Colonic mucosa (tissue), 4 donors: ENCODE measurements at regions not wholly inside any gene's neighbourhood (a gene's known extent, or its start where the extent isn't known, plus 50 kb on each side); places are given as distances from the start of the nearest gene placed in this dataset.

Source experiments
- DNase-seq: peaks from one replicate; pipeline ENCODE4 v3.0.0-alpha.2; 2020
- H3K27ac ChIP-seq: fragments of 200-600 bp; one replicate; pipeline ENCODE4 v1.8.0; 2021
- H3K27me3 ChIP-seq: fragments of 200-600 bp; one replicate; pipeline ENCODE4 v1.8.0; 2021
- H3K36me3 ChIP-seq: fragments of 200-600 bp; one replicate; pipeline ENCODE4 v1.8.0; 2021
- H3K4me1 ChIP-seq: fragments of 200-600 bp; one replicate; pipeline ENCODE4 v1.8.0; 2021; ENCODE audit warnings: mild to moderate bottlenecking
- H3K4me3 ChIP-seq: fragments of 200-600 bp; one replicate; pipeline ENCODE4 v1.8.0; 2021
- H3K9ac ChIP-seq, 2 donors: one replicate each; pipeline ENCODE4 v1.7.0; 2013; ENCODE audit warnings: control low read depth in 2 of 2, low read depth in 2 of 2, low read length in 2 of 2
- H3K9me3 ChIP-seq: fragments of 200-600 bp; one replicate; pipeline ENCODE4 v1.8.0; 2021
- intact Hi-C: fragments of 100-400 bp; cut with DNase I; formaldehyde crosslinking; loops from one replicate; pipeline ENCODE4 v1.14.1; 2022
- TF ChIP-seq, protein P1 (sequence below): fragments of 200-600 bp; IDR thresholded peaks from one replicate; pipeline ENCODE4 v1.8.0; 2022; ENCODE audit warnings: antibody characterized with exemption, mild to moderate bottlenecking
- donor health status: healthy.
- donor health status: DM: no; HTN: no; CAD: no.
- donor health status: DM: no; HTN: no; CAD: no.

DNA sequence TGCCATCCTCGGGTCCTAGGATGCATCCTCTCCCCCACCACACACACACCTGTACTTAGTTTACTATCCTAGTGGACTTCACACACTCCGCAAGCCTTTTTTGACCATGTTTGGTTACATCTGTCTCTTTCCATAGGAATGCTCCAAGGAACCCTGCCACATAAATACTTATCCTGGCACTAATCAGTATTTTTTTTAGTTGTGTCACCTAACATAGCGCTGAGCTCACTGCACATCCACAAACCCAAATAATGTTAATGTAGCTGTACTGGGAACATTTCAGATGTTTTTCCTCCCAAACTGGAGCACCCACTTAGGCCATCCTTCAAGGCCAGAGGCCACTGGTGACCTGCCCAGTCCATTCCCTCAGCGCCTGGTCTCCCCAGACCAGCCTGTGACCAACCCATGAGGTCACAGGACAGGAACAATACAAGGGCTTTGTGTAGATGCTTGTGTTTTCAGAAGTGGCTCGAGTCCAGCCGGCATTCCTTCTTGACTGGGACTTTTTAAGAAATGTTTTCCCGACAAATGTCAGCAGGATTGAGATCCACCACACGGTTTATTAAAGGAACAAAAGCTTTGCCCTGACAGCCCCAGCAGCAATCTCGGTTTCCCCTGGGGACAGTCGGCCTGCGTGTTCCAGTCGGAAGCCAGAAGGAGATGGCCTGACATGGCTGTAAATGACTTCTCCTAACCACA lies 181.4 kb downstream of the JCAD start:
- Histone ChIP-seq H3K4me1 (no peaks in the 10 kb centered on the region), H3K36me3 (no peaks in the 10 kb centered on the region), H3K9ac (no peak overlapping the region), H3K9me3 (no peaks in the 10 kb centered on the region), H3K27me3 (no peaks in the 10 kb centered on the region), H3K27ac (no peak overlapping the region), H3K4me3 (no peak overlapping the region)
- no peak for DNase-seq
- intact Hi-C loops: no loop called here
- TF ChIP-seq, protein P1, sequence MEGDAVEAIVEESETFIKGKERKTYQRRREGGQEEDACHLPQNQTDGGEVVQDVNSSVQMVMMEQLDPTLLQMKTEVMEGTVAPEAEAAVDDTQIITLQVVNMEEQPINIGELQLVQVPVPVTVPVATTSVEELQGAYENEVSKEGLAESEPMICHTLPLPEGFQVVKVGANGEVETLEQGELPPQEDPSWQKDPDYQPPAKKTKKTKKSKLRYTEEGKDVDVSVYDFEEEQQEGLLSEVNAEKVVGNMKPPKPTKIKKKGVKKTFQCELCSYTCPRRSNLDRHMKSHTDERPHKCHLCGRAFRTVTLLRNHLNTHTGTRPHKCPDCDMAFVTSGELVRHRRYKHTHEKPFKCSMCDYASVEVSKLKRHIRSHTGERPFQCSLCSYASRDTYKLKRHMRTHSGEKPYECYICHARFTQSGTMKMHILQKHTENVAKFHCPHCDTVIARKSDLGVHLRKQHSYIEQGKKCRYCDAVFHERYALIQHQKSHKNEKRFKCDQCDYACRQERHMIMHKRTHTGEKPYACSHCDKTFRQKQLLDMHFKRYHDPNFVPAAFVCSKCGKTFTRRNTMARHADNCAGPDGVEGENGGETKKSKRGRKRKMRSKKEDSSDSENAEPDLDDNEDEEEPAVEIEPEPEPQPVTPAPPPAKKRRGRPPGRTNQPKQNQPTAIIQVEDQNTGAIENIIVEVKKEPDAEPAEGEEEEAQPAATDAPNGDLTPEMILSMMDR: no peak

DNA sequence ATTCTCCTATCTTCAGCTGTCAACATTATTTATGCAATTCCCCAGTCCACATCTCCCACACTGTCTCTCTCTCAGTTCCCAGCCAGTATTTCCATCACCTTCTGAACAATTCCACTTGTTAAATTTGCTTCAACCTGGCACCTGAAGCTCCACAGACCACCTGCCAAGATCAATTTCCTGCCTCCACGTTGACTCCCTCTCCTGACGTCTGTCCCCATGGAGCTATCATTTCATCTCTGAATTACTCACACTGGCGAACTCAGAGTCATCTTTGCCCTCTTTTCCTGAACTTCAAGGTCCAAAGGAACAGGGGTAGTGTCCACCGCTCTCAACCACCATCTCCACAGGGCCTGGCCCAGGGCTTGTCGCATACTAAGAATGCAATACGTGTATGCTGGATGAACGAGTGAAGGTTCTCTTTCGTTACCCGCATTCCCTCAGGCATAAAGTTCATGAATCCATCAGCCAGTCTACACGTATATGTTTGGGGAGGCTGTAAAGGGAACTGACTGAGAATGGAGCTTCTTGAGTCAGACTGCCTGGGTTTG lies 183.3 kb downstream of the JCAD start:
- intact Hi-C loops: no loop called here
- DNase-seq: no peak
- Histone ChIP-seq H3K36me3 (no peaks in the 10 kb centered on the region), H3K27ac (no peak overlapping the region), H3K9me3 (no peaks in the 10 kb centered on the region), H3K27me3 (no peaks in the 10 kb centered on the region), H3K4me1 (no peaks in the 10 kb centered on the region), H3K9ac (no peak overlapping the region), H3K4me3 (no peak overlapping the region)
- TF ChIP-seq, protein P1: no peak

DNA sequence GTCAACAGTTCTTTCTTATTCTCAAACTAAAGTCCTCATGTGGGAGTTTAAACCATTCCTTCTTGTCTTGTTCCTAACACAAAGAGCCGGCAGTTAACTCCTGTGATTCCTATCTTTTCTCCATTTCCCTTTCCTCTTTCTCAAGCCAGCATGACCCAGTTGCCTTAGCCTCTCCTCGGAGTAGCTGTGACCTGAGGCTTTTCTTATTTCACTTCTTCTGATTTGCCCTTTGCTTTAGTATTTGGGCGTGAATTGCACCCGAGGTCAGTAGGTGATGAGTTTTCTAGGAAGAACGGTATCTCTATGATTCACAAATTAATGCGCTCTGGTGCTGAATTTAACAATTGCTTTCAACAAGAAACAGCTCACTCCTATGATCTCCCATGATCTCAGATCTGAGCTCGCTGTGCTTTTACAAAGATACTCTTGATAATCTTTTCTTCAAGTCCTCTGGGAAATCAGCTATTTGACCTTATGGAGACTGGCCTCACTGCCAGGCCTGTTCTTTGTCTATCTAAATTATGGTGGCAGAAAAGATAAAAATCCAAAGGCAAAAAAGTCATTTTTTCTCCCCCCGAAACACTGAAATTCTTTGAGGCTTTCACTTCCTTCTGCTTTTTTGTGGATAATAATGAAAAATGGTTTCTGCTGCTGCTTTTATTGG lies 184.6 kb downstream of the JCAD start:
- no peak for DNase-seq
- no peaks in the 10 kb centered on the region for H3K9me3 ChIP-seq
- no peak overlapping the region for H3K27ac ChIP-seq
- H3K36me3 ChIP-seq: no peaks in the 10 kb centered on the region
- TF ChIP-seq, protein P1: no peak
- intact Hi-C loops: no loop called here
- no peaks in the 10 kb centered on the region for H3K4me1 ChIP-seq
- H3K27me3 ChIP-seq: no peaks in the 10 kb centered on the region
- no peak overlapping the region for H3K9ac ChIP-seq
- H3K4me3 ChIP-seq: no peak overlapping the region

DNA sequence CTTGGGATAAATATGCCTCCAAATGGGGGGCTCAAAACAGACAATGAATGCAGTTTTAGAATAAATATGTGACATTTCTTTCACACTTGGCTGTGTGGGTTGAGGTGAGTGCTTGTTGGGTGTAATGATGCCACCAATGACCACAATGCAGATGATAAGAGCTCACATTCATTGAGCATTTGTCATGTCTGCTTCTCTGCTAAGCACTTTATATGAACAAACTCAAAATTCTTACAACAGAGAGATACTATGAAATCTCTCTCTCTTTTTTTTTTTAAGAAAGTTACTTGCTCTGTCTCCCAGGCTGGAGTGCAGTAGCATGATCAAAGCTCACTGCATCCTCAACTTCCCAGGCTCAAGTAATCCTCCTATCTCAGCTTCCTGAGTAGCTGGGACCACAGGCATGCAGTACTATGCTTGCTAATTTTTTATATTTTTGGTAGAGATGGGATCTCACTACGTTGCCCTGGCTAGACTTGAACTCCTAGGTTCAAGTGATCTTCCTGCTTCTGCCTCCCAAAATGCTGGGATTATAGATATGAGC lies 185.4 kb downstream of the JCAD start:
- TF ChIP-seq, protein P1: no peak
- H3K36me3 ChIP-seq: no peaks in the 10 kb centered on the region
- no peaks in the 10 kb centered on the region for H3K27me3 ChIP-seq
- no peak overlapping the region for H3K9ac ChIP-seq
- H3K4me3 ChIP-seq: no peak overlapping the region
- intact Hi-C loops: no loop called here
- H3K9me3 ChIP-seq: no peaks in the 10 kb centered on the region
- no peak for DNase-seq
- no peaks in the 10 kb centered on the region for H3K4me1 ChIP-seq
- H3K27ac ChIP-seq: no peak overlapping the region

DNA sequence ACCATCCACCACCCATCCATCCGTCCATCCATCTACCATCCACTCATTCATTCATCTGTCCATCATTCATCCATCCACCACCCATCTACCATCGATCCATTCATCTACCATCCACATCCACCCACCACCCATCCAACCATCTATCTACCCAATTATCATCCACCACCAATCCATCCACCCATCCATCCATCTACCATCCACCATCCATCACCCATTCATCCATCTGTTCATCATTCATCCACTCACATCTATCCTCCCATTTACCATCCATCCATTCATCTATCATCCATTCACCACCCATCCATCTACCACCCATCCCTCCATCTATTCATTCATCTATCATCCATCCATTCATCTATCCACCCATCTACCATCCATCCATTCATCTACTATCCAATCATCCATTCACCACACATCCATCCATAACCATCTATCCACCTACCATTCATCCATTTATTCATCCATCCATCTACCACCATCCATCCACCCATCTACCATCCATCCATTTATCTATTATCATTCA lies 188.8 kb downstream of the JCAD start:
- intact Hi-C loops: no loop called here

More for the DNA sequence above, 188.8 kb downstream of the JCAD start:
- Histone ChIP-seq H3K4me1 (no peaks in the 10 kb centered on the region), H3K9me3 (no peaks in the 10 kb centered on the region), H3K9ac (no peak overlapping the region), H3K27me3 (no peaks in the 10 kb centered on the region), H3K27ac (no peak overlapping the region), H3K4me3 (no peak overlapping the region), H3K36me3 (no peaks in the 10 kb centered on the region)
- TF ChIP-seq, protein P1: no peak
- no peak for DNase-seq
